Stomach (tissue), 4 donors: ENCODE measurements at regions not wholly inside any gene's neighbourhood (a gene's known extent, or its start where the extent isn't known, plus 50 kb on each side); places are given as distances from the start of the nearest gene placed in this dataset.

Experiments
- CTCF ChIP-seq, 7 experiments: fragments of 450-650 bp in 4 of 7; fragments of 200-600 bp in 3 of 7; sonication (generic) in 3 of 7; IDR thresholded peaks; one replicate each; pipeline ENCODE4 v1.5.1; 2016 to 2019; ENCODE audit warnings: antibody characterized with exemption in 7 of 7, control low read depth in 2 of 7, mild to moderate bottlenecking in 1 of 7
- EP300 ChIP-seq: sonication (generic); formaldehyde crosslinking; IDR thresholded peaks from one replicate; pipeline ENCODE4 v1.6.1; 2017; ENCODE audit warnings: antibody characterized with exemption
- POLR2A ChIP-seq, 4 donors: fragments of 450-650 bp; IDR thresholded peaks; one replicate each; pipeline ENCODE4 v1.6.1; 2016; ENCODE audit warnings: antibody characterized with exemption in 4 of 4, control low read depth in 2 of 4, mild to moderate bottlenecking in 1 of 4, moderate library complexity in 1 of 4
- POLR2AphosphoS5 ChIP-seq, 3 donors: sonication (generic); formaldehyde crosslinking; IDR thresholded peaks; one replicate each; pipeline ENCODE4 v1.6.1; 2016; ENCODE audit warnings: antibody characterized with exemption in 3 of 3

GRCh38 chr4:24334906-24335305, 249.4 kb downstream of the DHX15 start:
- TF ChIP-seq POLR2A (IDR thresholded peaks at IDR 0.05) = no peak
- TF ChIP-seq CTCF (IDR thresholded peaks at IDR 0.05) = no peak
- TF ChIP-seq EP300 = no peak
- no peak for TF ChIP-seq POLR2AphosphoS5 (IDR thresholded peaks at IDR 0.05)
